SK-N-SH treated with all-trans-retinoic acid at 6 μM for 48 hours (cell line): ENCODE measurements at regions not wholly inside any gene's neighbourhood (a gene's known extent, or its start where the extent isn't known, plus 50 kb on each side); places are given as distances from the start of the nearest gene placed in this dataset.
"Not testable (repeated sequence)": the region's sequence is repeated elsewhere in the genome, so short reads cannot be mapped to it uniquely, and the experiment has no call there.

ENCODE experiments used
- ARNTL ChIP-seq: fragments of 450-650 bp; formaldehyde crosslinking; IDR thresholded peaks from 2 replicates; pipeline ENCODE4 v1.5.0; 2020; ENCODE audit warnings: low read depth, mild to moderate bottlenecking, moderate library complexity, borderline replicate concordance
- ISL1 ChIP-seq: fragments of 250-450 bp; sonication (Bioruptor Pico); IDR thresholded peaks from 2 replicates; pipeline ENCODE4 v2.1.2; 2022; ENCODE audit warnings: mild to moderate bottlenecking, moderate library complexity
- POU6F1 ChIP-seq: fragments of 250-450 bp; sonication (Bioruptor Pico); IDR thresholded peaks from 2 replicates; pipeline ENCODE4 v1.8.0; 2021; ENCODE audit warnings: low read depth, mild to moderate bottlenecking, moderate library complexity, borderline replicate concordance
- PPARA ChIP-seq: fragments of 250-450 bp; sonication (Bioruptor Pico); IDR thresholded peaks from 2 replicates; pipeline ENCODE4 v1.5.0; 2020; ENCODE audit warnings: mild to moderate bottlenecking, borderline replicate concordance
- RARB ChIP-seq: fragments of 250-450 bp; sonication (Bioruptor Pico); IDR thresholded peaks from 2 replicates; pipeline ENCODE4 v1.8.0; 2021; ENCODE audit warnings: mild to moderate bottlenecking, moderate library complexity
- ZC3H10 ChIP-seq: fragments of 250-450 bp; sonication (Bioruptor Pico); IDR thresholded peaks from 2 replicates; pipeline ENCODE4 v1.5.1; 2021; ENCODE audit warnings: mild to moderate bottlenecking, moderate library complexity
- ZFP3 ChIP-seq: fragments of 250-450 bp; sonication (Bioruptor Pico); IDR thresholded peaks from 2 replicates; pipeline ENCODE4 v1.5.0; 2020; ENCODE audit warnings: mild to moderate bottlenecking, moderate library complexity
- ZFP30 ChIP-seq: fragments of 450-650 bp; formaldehyde crosslinking; IDR thresholded peaks from 2 replicates; pipeline ENCODE4 v1.5.0; 2022; ENCODE audit warnings: mild to moderate bottlenecking, moderate library complexity
- ZNF70 ChIP-seq: fragments of 450-650 bp; formaldehyde crosslinking; IDR thresholded peaks from 2 replicates; pipeline ENCODE4 v1.5.0; 2020; ENCODE audit warnings: mild to moderate bottlenecking, moderate library complexity
- TF ChIP-seq, protein P1 (sequence below): fragments of 250-450 bp; sonication (Bioruptor Pico); IDR thresholded peaks from 2 replicates; pipeline ENCODE4 v1.5.1; 2020; ENCODE audit warnings: low read depth, mild to moderate bottlenecking, moderate library complexity
- TF ChIP-seq, protein P2 (sequence below): fragments of 250-450 bp; sonication (Bioruptor Pico); IDR thresholded peaks from 2 replicates; pipeline ENCODE4 v1.8.0; 2020; ENCODE audit warnings: mild to moderate bottlenecking, moderate library complexity, borderline replicate concordance

DNA sequence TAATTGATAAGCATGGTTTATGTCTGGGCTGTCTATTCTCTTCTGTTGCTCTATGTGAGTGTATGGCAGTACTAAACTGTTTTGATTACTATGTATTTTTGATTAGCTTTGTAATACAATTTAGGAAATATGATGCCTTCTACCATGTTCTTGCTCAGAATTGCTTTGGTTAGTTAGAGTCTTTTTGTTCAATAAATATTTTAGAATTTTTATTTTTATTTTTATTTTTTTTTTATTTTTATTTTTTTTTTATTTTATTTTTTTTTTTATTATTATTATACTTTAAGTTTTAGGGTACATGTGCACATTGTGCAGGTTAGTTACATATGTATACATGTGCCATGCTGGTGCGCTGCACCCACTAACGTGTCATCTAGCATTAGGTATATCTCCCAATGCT lies 710.3 kb downstream of the GBE1 start:
- TF ChIP-seq ZFP3 (CRISPR knock-in tag); PPARA (CRISPR knock-in tag); ZC3H10 (CRISPR knock-in tag); ARNTL (CRISPR knock-in tag); ZFP30; RARB (CRISPR knock-in tag); POU6F1; ISL1 (CRISPR knock-in tag); ZNF70 (CRISPR knock-in tag): not testable (repeated sequence)
- TF ChIP-seq, protein P1, sequence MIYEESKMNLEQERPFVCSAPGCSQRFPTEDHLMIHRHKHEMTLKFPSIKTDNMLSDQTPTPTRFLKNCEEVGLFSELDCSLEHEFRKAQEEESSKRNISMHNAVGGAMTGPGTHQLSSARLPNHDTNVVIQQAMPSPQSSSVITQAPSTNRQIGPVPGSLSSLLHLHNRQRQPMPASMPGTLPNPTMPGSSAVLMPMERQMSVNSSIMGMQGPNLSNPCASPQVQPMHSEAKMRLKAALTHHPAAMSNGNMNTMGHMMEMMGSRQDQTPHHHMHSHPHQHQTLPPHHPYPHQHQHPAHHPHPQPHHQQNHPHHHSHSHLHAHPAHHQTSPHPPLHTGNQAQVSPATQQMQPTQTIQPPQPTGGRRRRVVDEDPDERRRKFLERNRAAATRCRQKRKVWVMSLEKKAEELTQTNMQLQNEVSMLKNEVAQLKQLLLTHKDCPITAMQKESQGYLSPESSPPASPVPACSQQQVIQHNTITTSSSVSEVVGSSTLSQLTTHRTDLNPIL (CRISPR knock-in tag): not testable (repeated sequence)
- TF ChIP-seq, protein P2, sequence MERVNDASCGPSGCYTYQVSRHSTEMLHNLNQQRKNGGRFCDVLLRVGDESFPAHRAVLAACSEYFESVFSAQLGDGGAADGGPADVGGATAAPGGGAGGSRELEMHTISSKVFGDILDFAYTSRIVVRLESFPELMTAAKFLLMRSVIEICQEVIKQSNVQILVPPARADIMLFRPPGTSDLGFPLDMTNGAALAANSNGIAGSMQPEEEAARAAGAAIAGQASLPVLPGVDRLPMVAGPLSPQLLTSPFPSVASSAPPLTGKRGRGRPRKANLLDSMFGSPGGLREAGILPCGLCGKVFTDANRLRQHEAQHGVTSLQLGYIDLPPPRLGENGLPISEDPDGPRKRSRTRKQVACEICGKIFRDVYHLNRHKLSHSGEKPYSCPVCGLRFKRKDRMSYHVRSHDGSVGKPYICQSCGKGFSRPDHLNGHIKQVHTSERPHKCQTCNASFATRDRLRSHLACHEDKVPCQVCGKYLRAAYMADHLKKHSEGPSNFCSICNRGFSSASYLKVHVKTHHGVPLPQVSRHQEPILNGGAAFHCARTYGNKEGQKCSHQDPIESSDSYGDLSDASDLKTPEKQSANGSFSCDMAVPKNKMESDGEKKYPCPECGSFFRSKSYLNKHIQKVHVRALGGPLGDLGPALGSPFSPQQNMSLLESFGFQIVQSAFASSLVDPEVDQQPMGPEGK (CRISPR knock-in tag): not testable (repeated sequence)
